ENCODE measurements at regions not wholly inside any gene's neighbourhood (a gene's known extent, or its start where the extent isn't known, plus 50 kb on each side); places are given as distances from the start of the nearest gene placed in this dataset.

DNA sequence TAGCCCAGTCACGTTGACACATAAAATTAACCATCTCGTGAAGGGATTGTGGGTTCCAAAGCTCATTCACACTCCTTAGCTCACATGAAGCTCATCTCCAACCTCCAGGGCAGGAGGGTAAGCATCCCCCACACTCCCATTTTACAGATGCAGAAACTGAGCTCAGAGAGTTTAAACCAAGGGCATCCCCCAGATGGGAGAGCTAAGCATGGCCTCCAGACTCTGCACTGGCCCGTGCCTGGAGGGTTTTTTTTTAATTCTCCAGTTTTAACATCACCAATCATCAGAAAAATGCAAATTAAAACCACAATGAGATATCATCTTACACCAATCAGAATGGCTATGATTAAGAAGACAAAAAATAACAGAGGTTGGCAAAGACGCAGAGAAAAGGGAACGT is 53.3 kb upstream of the TCF7L2 start:
- Histone ChIP-seq H3K27ac (ENCODE audit: low read length) (no peak overlapping the region), H3F3A (ENCODE audit: insufficient read depth, low read length) (no peaks in the 10 kb centered on the region)
- TF ChIP-seq EZH2 (optimal IDR thresholded peaks at IDR 0.05; ENCODE audit: low read depth, low read length) (no peak), EZH2phosphoT487 (IDR thresholded peaks at IDR 0.05; ENCODE audit: low read length) (no peak), CTCF (IDR thresholded peaks at IDR 0.05; ENCODE audit: low read length) (no peak)

GRCh38 chr10:112898540-112899390 is 51.3 kb upstream of the TCF7L2 start:
- TF ChIP-seq CTCF (IDR thresholded peaks at IDR 0.05; ENCODE audit: low read length) (no peak), EZH2 (optimal IDR thresholded peaks at IDR 0.05; ENCODE audit: low read depth, low read length) (no peak), EZH2phosphoT487 (IDR thresholded peaks at IDR 0.05; ENCODE audit: low read length) (no peak)
- Histone ChIP-seq H4K20me1 (ENCODE audit: insufficient read depth, low read length) (no peaks in the 10 kb centered on the region), H3K79me2 (ENCODE audit: low read length) (no peaks in the 10 kb centered on the region), H3K4me1 (ENCODE audit: low read length) (no peaks in the 10 kb centered on the region), H3K27ac (ENCODE audit: low read length) (no peak overlapping the region), H2AFZ (ENCODE audit: low read length) (no peak overlapping the region), H3F3A (ENCODE audit: insufficient read depth, low read length) (no peaks in the 10 kb centered on the region), H3K27me3 (replicated peaks; ENCODE audit: insufficient read depth, low read length) (no peaks in the 10 kb centered on the region), H3K9ac (ENCODE audit: low read length) (no peak overlapping the region), H3K9me2 (replicated peaks; ENCODE audit: insufficient read depth, low read length) (no peaks in the 10 kb centered on the region), H3K36me3 (replicated peaks; ENCODE audit: insufficient read depth, low read length) (no peaks in the 10 kb centered on the region), H3K4me2 (ENCODE audit: low read depth, low read length) (no peak overlapping the region), H3K9me3 (replicated peaks; ENCODE audit: insufficient read depth, low read length) (no peaks in the 10 kb centered on the region), H3K4me3 (ENCODE audit: low read length) (no peak overlapping the region)
- DNase-seq, result no peak

More for the DNA sequence above, 53.3 kb upstream of the TCF7L2 start:
- Histone ChIP-seq H3K79me2 (ENCODE audit: low read length) (no peaks in the 10 kb centered on the region), H2AFZ (ENCODE audit: low read length) (no peak overlapping the region), H3K9me3 (replicated peaks; ENCODE audit: insufficient read depth, low read length) (no peaks in the 10 kb centered on the region), H3K4me2 (ENCODE audit: low read depth, low read length) (no peak overlapping the region), H3K9me2 (replicated peaks; ENCODE audit: insufficient read depth, low read length) (no peaks in the 10 kb centered on the region), H3K27me3 (replicated peaks; ENCODE audit: insufficient read depth, low read length) (no peaks in the 10 kb centered on the region), H4K20me1 (ENCODE audit: insufficient read depth, low read length) (no peaks in the 10 kb centered on the region), H3K9ac (ENCODE audit: low read length) (no peak overlapping the region), H3K36me3 (replicated peaks; ENCODE audit: insufficient read depth, low read length) (no peaks in the 10 kb centered on the region), H3K4me3 (ENCODE audit: low read length) (no peak overlapping the region), H3K4me1 (ENCODE audit: low read length) (no peaks in the 10 kb centered on the region)
- no peak for DNase-seq

DNA sequence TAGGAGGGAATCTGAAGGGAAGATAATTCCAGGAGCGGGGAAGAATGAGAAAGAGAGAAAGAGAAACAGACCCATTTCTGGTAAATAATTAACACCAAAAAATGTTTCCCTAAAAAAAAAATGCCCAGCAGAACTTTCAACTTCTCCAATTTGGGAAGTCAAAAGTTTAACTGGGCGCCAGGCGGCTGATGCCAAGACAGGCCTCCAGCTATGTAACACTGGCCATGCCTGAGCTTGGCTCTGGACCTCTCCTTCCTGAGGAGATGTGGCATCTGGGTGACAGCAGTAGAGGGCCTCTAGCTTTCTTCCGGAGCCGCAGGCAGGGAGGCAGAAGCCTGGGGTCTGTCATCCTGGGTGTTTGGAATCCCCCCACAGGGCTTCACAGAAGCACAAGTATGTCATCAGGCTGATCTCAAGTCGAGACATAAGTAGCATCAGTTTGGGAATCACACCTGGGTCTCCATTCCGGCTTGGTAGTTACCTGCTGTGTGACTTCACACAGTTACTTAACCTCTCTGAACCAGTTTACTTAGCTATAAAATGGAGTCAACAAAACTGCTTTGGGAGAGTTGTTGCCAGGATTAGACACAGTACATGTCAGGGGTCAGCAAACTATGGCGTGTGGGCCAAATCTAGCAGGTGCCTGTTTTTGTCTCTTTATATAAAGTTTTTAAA is 50.5 kb upstream of the TCF7L2 start:
- no peaks in the 10 kb centered on the region for H3K9me3 ChIP-seq (replicated peaks; ENCODE audit: insufficient read depth, low read length)
- H4K20me1 ChIP-seq (ENCODE audit: insufficient read depth, low read length), result no peaks in the 10 kb centered on the region
- H3F3A ChIP-seq (ENCODE audit: insufficient read depth, low read length), result no peaks in the 10 kb centered on the region
- H3K9ac ChIP-seq (ENCODE audit: low read length), result no peak overlapping the region
- no peaks in the 10 kb centered on the region for H3K9me2 ChIP-seq (replicated peaks; ENCODE audit: insufficient read depth, low read length)
- no peaks in the 10 kb centered on the region for H3K36me3 ChIP-seq (replicated peaks; ENCODE audit: insufficient read depth, low read length)
- no peak overlapping the region for H3K27ac ChIP-seq (ENCODE audit: low read length)
- H3K27me3 ChIP-seq (replicated peaks; ENCODE audit: insufficient read depth, low read length), result no peaks in the 10 kb centered on the region
- TF ChIP-seq CTCF (IDR thresholded peaks at IDR 0.05; ENCODE audit: low read length) (no peak), EZH2phosphoT487 (IDR thresholded peaks at IDR 0.05; ENCODE audit: low read length) (no peak), EZH2 (optimal IDR thresholded peaks at IDR 0.05; ENCODE audit: low read depth, low read length) (no peak)
- H3K4me3 ChIP-seq (ENCODE audit: low read length), result no peak overlapping the region
- H3K79me2 ChIP-seq (ENCODE audit: low read length), result no peaks in the 10 kb centered on the region
- no peak for DNase-seq
- H3K4me2 ChIP-seq (ENCODE audit: low read depth, low read length), result no peak overlapping the region
- H3K4me1 ChIP-seq (ENCODE audit: low read length), result no peaks in the 10 kb centered on the region
- no peak overlapping the region for H2AFZ ChIP-seq (ENCODE audit: low read length)
